GM12873 (cell line): ENCODE measurements at regions not wholly inside any gene's neighbourhood (a gene's known extent, or its start where the extent isn't known, plus 50 kb on each side); places are given as distances from the start of the nearest gene placed in this dataset.

Source experiments
- CTCF ChIP-seq: IDR thresholded peaks from 2 replicates; pipeline ENCODE4 v1.5.1; 2012; ENCODE audit warnings: low read depth, mild to moderate bottlenecking, moderate library complexity, low read length, control low read depth; ENCODE audit not compliant: insufficient read depth; ENCODE audit errors: missing control alignments

- no peak for TF ChIP-seq CTCF
These were observed 591.2 kb downstream of the INSC start for GRCh38 chr11:15705891-15706290.

GRCh38 chr11:15707194-15707593 lies 592.5 kb downstream of the INSC start:
- no peak for TF ChIP-seq CTCF

- TF ChIP-seq CTCF = no peak
These were observed 593.2 kb downstream of the INSC start for GRCh38 chr11:15707971-15708370.

- no peak for TF ChIP-seq CTCF
These were observed 596.0 kb downstream of the INSC start for GRCh38 chr11:15710580-15711275.

- no peak for TF ChIP-seq CTCF
These were observed 596.6 kb downstream of the INSC start for GRCh38 chr11:15711311-15711710.

- TF ChIP-seq CTCF = no peak
These were observed 600.1 kb downstream of the INSC start for GRCh38 chr11:15714641-15715399.

GRCh38 chr11:15716550-15716949 lies 601.8 kb downstream of the INSC start:
- no peak for TF ChIP-seq CTCF
